Myocyte (in vitro differentiated cells): ENCODE measurements at regions not wholly inside any gene's neighbourhood (a gene's known extent, or its start where the extent isn't known, plus 50 kb on each side); places are given as distances from the start of the nearest gene placed in this dataset.
"Not testable (repeated sequence)": the region's sequence is repeated elsewhere in the genome, so short reads cannot be mapped to it uniquely, and the experiment has no call there.

Experiments used
- DNase-seq: peaks from one replicate; pipeline ENCODE4 v3.0.0-alpha.2; 2012; ENCODE audit warnings: low read depth

GRCh38 chr7:17396692-17397091, 98.2 kb downstream of the AHR start:
- no peak for DNase-seq

GRCh38 chr7:17401791-17402627, 103.6 kb downstream of the AHR start:
- DNase-seq = no peak

DNA sequence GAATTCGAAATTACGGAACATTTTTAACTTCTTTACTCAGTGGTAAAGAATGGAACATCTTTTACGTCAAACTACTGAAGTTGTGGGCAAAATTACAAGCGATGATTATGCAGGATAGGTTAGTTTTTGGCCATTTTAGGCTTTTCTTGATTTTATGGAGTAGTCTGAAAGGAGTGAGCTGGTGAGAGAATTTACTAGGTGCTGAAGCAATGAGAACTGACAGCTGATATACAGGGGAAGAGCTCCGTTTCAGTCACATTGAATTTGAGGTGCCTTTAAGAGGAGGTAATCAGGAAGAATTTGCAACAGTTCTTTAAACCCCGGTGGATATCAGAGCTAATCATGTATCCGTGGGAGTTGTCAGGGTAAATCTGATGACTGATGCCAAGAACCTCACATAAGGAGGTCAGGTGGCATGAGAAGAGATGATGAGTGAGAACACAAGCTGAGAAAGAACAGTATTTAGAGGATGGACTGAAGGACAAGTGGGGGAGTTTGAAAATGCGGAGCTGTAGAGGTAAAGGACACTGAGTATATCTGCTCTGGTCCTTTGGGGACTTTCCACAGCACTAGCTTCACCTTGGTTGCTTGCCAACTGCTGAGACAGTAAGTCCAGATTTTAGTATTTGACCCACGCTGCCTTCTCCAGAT, 104.3 kb downstream of the AHR start:
- no peak for DNase-seq

DNA sequence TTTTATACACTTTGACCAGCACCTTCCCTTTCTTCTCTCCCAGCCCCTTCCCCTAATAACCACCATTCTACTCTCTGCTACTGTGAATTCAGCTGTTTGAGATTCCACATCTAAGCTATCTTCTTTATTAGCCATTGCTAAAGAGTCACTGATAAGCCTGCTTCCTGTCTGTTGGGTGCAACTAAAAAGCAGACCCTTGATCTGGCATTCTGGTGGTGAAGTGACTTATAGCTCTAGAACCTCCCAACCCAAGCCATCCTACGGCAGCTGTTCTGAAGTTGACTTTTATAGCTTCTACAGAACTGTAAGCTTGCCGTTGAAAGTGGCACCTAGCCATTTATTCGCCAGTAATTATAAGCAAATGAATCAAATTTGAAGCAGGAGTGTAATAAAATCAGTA, 105.6 kb downstream of the AHR start:
- DNase-seq = no peak

GRCh38 chr7:17405786-17406185, 107.3 kb downstream of the AHR start:
- DNase-seq = peak; percentile 64

GRCh38 chr7:17406738-17407137, 108.3 kb downstream of the AHR start:
- DNase-seq = peak; percentile 53

DNA sequence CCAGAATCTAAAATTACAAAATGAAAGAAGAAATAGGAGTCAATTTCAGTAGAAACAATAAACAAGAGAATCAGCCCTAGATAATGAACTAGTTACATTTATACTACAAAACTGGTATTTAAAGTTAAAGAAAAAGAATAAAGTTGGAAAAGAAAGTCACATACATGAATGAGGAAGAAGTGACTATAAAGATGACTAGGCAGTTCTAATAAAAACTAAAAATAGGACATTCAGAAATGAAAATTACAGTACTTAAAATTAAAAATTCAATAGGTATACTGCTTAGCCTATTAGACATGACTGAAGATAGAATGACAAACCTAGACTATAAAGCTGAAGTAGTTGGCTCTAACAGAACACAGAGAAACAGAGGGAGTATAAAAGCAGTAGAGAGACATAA, 108.8 kb downstream of the AHR start:
- no peak for DNase-seq

DNA sequence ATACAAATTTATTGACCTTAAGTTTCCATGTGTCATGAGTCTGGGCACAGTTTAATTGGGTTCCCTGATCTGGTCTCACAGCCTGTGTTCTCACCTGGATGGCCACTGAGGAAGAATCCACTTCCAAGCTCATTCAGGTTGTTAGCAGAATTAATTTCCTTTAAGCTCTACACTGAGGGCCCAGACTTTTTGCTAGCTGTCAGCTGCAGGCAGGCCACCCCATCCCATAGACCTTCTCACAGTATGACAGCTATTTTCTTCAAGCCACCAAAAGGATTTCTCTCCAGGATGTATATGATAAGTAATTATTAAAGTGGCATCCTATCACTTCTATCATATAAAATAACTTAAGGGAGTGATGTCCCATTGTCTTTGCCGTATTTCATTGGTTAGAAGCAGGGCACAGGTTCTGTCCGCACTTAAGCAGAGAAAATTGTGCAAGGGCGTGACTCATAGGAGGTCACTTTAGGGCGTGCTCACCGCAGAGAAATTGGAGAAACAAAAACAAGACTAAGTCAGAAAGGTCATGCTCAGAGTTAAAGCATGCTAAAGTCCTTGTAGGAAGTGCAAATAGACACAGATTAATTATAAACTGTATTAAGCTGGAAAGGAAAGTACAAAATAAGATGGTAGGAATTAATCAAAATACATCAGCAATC, 109.9 kb downstream of the AHR start:
- DNase-seq = peak; percentile 96

DNA sequence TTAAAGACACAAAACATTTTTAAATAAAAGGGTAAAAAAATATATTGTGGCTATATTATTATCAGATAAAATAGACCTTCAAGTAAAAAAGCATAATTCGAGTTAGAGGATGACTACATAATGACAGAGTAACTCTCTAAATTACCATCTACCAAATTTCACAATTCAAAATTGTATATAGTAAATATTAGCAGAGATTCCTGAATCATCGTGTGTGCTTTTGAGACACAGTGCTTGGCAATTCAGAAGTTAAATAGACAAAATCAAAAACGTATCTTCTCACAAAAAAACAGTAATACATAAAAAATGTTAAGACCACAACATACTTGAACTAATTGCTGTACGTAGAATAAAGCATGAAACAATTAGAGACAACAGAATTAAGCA, 110.4 kb downstream of the AHR start:
- DNase-seq = peak; percentile 13

DNA sequence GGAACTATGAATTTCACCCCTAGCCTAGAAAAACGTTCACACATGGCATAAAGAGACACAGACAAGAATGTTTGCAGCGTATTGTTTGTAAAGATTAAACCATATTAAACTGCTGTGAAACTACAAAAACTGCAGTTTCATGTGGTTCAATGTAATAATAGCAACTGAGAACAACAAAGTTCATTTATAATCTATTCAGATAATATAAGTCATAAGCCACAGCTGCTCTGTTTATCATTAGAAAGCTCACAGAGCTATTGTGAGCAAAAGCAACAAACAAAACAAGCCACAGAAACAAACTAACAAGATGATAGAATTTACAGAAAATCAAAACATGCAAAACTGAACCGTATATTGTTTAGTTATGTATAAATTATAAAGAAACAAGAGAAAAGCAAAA, 113.5 kb downstream of the AHR start:
- DNase-seq = no peak

DNA sequence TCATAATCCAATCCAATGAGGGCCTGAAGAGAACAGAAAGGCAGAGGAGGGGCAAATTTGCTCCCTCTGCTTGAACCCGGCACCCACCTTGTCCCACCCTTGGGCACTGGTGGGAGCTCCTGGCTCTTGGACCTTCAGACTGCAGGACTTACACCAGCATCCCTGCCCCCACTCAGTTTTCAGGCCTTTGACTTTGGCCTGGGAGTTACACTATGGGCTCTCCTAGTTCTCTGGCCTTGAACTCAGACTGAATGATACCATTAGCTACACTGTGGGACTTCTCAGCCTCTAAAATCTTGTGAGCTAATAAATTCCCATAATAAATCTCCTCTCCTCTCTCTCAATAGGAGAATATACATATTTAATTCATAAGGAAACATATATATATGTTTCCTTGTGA, 114.4 kb downstream of the AHR start:
- DNase-seq = no peak

GRCh38 chr7:17415955-17416354, 117.5 kb downstream of the AHR start:
- DNase-seq = peak; percentile 89

DNA sequence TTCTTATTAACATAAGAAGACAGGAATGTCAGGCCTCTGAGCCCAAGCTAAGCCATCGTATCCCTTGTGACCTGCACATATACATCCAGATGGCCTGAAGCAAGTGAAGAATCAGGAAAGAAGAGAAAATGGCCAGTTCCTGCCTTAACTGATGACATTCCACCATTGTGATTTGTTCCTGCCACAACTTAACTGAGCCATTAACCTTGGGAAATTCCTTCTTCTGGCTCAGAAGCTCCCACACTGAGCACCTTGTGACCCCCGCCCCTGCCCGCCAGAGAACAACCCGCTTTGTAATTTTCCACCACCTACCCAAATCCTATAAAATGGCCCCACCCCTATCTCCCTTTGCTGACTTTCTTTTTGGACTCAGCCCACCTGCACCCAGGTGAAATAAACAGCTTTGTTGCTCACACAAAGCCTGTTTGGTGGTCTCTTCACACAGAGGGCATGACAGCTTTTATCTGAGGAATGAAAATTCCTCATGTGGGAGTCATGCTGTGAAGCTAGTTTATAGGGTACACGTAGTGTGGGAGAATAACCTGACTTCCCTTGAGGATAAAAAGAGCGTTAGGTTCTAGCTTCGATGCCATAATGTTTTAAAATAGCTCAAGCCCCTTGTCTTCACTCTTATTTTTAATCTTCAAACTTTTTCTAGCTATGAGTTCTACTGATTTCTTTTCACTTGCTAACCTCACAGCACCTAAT, 122.0 kb downstream of the AHR start:
- not testable (repeated sequence) for DNase-seq

GRCh38 chr7:17421941-17422340, 123.5 kb downstream of the AHR start:
- no peak for DNase-seq

GRCh38 chr7:17422966-17423365, 124.5 kb downstream of the AHR start:
- DNase-seq = peak; percentile 69

DNA sequence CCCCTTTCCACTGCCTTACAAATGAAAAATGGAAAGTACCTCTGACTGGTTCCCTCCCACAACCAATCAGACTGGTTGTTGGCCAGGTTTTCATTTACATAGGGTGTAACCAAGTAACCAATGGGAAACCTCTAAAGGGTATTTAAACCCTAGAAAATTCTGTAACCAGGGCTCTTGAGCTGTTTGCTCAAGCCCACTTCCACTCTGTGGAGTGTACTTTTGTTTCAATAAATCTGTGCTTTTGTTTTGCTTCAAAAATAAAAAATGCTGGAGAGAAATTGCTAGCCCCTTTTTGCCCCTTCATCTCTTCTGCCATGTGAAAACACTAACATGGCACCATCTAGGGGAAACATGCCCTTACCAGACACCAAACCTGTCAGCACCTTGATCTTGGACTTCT, 129.5 kb downstream of the AHR start:
- no peak for DNase-seq

GRCh38 chr7:17429579-17429978, 131.1 kb downstream of the AHR start:
- no peak for DNase-seq

DNA sequence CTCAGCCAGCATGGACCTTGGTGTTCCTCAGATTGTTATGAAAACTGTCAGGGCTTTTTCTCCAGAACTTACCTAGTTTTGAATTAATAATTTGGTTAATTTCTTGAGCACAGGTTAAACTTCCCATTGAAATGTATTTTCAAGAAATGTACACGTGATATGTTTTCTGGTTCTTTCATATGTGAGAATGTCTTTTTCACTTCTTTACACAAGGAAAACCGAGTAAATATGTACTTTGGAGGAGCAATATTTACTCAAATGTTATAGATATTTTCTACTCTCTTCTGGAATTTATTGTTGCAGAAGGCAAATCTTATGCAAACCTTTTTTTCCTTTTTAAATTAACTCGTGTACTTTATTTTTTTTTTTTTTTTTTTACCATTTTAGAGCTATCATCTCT, 134.3 kb downstream of the AHR start:
- no peak for DNase-seq

- peak; percentile 70 for DNase-seq
These were observed 135.7 kb downstream of the AHR start for GRCh38 chr7:17434191-17434590.

GRCh38 chr7:17434841-17435692, 136.6 kb downstream of the AHR start:
- no peak for DNase-seq

GRCh38 chr7:17436126-17436525, 137.7 kb downstream of the AHR start:
- no peak for DNase-seq
